ENCODE measurements at regions not wholly inside any gene's neighbourhood (a gene's known extent, or its start where the extent isn't known, plus 50 kb on each side); places are given as distances from the start of the nearest gene placed in this dataset.

DNA sequence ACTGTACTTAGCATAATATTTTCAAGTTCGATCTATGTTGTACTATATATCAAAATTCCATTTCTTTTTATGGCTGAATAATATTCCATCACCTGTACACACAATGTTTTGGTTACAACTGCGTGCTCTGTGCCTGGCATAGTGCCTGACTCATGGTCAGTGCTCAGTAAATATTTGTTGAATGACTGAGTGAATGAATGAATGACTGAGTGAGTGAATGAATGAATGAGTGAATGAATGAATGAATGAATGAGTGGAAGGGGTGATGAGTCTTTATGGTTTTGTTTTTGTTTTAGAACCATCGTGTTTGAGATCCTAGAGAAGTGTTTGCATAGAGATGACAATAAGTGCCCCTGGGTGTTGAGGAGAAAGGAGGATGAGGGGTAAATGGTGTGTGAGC lies 155.3 kb downstream of the MRM1 start:
- no peak for DNase-seq (ENCODE audit: low read depth in 2 of 2)

DNA sequence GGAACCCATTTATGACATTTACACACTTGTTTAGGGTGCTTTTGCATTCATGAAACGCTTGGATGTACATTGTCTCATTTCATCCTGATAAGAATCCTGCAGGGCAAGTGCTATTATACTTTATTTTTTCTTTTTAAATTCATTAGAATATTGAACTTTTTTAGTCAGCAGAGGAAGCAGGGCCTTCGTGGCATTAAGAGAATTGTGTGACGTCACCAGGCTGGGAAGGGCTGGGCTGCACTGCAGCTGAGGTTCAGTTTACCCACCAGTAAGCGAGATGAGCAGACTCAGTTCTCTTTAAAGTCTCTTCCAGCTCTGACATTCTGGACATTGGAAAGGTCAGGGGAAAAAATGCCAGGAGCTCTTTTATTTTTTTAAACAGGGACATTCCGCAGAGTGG lies 159.0 kb downstream of the MRM1 start:
- no peak for DNase-seq (ENCODE audit: low read depth in 2 of 2)

DNA sequence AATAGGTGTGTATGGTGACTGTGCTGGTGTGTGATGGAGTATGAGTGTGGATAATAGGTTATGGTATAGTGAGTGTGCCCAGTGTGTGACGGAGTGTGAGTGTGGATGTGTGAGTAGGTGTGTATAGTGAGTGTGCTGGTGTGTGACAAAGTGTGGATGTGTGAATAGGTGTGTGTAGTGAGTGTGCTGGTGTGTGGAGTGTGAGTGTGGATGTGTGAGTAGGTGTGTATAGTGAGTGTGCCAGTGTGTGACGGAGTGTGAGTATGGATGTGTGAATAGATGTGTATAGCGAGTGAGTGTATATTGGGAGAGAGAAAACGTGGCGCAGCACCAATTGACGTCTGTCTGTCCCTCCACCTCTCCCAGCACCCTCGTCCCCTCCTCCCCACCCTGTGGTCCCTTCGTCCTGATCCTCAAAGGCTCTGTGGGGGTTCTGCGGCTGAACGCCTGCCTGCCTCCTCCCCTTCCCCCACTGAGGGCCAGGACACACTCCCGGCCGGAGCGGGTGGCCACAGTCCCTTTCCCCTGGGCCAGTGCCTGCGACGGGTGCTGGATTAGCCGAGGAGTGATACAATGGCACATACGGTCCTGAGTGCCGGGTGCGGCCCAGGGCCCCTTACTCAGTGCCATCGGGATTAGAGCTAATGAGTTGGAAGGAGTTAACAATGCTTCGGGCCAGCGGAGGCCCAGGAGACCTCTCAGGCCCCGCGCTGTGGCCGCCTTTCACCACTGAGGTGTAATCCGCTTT lies 160.0 kb downstream of the MRM1 start:
- no peak for DNase-seq (ENCODE audit: low read depth in 2 of 2)

DNA sequence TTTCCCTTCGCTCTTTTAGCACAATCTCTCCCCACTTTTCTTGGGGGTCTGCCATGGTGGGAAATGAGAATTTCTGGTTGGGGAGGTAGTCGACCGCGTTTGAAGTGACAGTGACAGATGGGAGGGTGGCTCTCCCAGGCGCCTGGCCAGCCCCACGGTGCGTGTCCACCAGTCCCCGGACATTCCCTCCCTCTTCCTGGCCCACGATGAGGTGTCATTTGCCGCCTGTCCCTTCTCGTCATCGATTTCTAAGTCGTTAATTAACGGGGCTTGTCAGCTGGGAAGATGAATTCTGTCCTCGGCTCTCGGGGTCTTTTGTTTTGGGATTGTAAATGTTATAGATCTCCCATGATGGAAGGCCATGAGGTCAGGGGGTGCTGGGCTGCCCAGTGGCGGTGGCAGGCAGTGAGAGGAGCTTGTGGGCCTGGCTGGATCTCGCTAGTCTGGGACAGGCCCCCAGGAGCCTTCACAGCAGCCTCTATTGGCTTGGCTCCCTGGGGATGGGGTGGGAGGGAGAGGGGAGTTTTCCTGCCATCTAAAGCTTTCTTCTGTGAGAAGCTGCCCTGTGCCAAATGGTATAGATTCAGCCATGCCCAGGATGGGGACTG lies 164.2 kb downstream of the MRM1 start:
- no peak for DNase-seq (ENCODE audit: low read depth in 2 of 2)

DNA sequence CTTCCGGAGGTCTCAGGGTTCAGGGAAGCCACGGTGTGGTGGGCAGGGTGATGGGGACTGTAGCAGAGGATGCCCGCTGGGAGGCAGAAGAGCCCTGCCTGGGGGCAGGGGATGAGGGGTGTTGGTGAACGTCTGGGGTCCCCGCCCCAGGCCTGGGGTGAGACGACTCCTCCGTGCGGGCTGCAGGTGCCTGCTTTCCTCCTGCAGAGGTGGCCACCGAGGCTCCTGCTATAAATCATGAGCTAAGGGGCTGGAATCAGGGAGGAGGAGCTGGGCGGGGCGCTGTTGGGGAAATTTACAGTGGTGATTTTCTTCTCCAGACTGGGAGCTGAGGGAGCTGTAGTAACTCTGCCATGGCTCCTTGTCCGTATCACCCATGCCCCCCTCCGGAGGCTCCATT lies 167.0 kb downstream of the MRM1 start:
- DNase-seq (ENCODE audit: low read depth in 2 of 2): no peak

DNA sequence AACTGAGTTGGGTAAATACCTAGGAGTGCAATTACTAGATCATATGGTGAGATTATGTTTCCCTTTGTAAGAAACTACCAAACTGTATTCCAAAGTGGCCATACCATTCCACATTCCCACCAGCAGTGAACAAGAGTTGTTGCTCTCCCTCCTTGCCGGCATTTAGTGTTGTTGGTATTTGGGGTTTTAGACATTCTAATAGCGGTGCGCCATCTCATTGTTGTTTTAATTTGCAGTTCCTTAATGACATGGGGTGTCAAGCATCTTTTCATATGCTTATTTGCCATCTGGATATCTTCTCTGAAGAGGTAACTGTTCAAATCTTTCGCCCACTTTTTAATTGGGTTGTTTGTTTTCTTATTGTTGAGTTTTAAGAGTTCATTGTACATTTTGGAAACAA lies 164.2 kb upstream of the LHX1 start:
- no peak for DNase-seq (ENCODE audit: low read depth in 2 of 2)

DNA sequence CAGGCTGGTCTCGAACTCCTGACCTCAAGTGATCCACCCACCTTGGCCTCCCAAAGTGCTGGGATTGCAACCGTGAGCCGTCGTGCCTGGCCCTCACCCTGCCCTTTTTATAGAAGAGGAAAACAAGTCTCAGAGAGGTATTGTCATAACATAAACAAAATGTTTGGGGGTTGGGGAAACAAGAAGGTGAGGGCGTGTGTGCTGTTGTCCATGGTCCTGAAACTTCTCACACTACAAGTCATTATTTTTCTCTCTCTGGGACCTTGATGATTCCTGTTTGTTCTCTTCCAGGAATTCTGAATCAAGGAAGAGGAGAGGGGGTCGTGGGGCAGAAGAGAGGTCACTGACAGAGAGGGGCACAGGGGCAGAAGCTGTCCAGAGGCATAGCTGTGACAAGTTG lies 160.2 kb upstream of the LHX1 start:
- no peak for DNase-seq (ENCODE audit: low read depth in 2 of 2)

DNA sequence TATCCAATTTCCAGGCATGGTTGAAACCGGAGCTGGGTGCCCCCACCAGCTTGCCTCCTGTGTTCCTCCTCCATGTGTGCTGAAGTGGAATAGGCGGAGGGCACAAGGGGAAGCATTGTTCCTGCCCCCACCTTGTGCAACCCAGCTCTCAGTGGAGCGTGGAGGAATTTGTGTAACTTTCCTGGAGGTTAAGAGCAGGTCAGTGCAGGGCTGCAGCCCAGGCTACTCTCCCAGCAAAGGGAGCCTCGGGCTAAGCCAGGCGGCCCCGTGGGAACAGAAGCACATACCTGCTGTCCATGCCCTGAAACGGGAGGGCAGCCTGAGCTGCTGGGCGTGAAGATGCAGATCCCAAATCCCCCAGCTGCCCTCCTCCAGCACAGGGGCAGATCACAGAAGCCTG lies 158.8 kb upstream of the LHX1 start:
- DNase-seq (ENCODE audit: low read depth in 2 of 2): no peak

DNA sequence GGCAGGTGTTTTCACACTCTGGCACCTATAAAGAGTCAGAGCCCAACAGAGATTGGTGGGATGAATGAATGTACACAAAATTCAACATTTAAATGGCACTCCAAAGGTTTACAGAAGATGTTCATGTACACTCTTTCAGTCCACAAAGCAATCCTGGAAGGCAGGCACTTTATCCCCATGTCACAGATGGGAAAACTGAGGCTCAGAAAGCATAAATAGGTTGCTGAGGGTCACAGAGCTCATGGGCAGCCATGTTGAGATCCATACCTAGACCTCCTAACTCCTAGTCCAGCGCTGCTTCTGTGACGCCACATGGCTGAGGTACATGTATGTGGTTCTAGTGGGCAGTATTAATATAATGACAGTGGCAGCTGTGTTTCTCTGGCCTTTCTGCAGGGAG lies 157.7 kb upstream of the LHX1 start:
- no peak for DNase-seq (ENCODE audit: low read depth in 2 of 2)

DNA sequence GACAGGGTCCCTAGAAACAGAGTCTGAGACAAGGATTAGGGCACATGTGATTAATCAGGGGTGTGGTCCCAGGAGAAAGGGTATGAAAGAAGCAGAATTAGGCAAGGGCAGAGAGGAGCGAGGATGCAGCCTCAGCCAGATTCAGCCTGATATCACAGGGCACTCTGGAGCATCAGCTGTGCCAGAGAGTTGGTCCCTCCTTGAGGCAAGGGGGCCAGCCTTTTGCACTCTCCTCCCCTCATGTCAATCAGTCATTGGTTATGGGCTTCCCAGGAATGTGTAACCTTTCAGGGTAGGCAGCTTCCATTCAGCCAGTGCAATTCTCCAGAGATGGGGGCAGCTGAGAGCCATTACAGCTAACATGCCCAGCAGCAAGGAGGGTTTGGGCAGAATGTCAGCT lies 152.6 kb upstream of the LHX1 start:
- DNase-seq (ENCODE audit: low read depth in 2 of 2): no peak

DNA sequence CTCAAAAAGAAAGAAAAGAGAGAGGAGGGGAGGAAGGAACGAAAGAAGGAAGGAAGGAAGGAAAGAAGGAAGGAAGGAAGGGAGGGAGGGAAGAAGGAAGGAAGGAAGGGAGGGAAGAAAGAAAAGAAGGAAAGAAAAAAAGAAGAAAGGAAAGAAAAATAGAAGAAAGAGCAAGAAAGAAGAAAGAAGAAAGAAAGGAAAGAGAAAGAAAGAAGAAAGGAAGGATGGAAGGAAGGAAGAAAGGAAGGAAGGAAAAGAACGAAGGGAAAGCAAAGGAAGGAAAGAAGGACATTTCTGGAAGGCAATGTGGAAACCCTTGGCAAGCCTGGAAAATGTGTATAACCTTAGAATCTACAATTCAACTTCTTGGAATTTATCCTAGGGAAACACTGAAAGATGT lies 150.4 kb upstream of the LHX1 start:
- no peak for DNase-seq (ENCODE audit: low read depth in 2 of 2)

DNA sequence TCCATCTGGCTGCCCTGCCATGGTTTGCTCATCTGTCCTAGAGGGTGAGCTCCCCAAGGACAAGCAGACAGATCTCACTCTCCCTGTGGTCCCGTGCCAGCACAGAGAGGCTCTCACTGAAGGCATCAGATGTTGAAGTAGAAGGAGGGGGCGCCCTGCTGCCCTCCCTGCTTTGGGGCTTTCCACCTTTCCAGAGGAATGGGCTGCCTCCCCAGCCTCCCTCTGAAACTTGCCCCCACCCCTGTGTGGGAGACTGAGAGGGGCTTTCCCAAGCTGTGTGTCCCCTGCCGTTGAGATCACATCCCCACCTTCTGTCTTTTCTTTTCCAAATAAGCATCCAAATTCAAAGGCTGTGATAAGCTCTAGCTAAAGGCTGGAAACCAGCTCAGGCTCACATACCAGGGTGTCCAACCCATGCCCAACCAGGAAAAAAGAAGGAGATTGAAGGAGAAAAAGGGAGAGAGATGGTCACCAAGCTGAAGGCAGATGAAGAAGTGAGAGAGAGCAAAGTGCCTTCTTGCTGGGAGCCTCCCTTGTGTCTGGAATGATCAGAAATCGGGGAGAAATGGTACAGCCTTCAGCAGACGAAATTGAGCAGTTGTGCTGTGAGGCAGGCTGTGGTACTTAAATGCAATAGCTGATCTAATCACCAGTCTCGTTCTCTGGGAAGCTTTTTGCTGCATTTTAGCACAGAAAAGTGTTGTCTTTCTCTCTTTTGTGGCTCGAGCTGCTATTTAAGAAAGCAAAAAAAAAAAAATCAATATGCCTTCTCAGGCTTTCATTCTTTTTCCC lies 145.9 kb upstream of the LHX1 start:
- DNase-seq (ENCODE audit: low read depth in 2 of 2): no peak

DNA sequence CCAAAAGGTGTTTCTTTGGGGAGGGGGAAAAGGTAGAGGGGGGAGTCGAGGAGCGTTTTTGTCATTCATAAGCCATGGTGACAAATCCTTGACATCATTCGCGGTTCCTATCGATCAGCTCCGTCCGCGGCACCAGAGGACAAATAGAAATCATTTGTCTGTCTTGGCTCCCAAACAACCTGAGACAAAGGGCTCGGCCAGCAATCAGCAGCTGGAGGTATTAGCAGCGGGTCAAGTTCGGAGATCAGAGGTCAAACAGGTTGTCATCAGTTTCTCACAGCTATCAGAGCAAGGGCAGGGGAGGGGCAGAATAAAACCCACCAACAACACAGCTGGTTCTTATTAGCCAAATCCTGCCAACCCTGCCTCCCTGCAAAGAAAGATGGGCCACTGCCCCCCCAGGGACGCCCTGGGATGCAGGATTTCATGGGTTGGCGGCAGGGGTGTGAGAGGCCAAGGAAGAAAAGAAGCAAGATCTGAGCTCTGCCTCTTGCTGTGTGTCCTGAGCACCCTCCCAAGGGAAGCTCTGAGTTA lies 145.3 kb upstream of the LHX1 start:
- DNase-seq (ENCODE audit: low read depth in 2 of 2): no peak

DNA sequence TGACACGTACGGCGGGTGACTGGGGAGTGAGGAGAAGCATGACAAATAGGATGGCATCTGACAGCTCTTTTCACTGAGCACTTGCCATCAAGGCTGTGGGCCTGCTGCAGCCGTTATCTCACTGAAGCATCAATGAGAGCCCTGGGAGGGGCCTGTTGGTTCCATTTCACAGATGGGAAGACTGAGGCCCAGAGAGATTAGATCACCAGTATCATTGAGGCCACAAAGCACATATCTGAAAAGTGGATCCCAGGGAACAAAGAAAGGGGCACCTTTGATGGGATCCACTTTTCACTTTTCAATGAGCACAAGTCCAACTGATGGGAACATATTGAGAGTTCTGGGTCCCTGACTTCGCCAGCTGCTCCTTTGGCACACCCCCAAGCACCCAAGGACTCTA lies 144.4 kb upstream of the LHX1 start:
- DNase-seq (ENCODE audit: low read depth in 2 of 2): no peak

DNA sequence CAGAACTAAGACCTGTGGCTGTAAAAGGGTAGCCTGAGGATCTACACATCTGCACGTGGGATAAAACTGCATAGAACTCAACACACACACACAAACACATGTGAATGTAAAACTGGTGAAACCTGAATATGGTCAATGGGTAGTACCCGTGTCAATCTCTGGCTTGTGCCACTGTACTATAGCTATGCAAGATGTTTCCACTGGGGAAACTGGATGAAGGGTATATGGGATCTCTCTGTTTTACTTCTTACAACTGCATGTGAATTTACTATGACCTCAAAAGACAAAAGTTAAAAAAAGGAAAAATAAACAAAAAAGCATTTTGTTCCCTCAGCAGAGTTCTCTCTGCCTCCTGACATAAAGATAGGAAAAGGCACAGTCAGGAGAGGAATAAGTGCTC lies 143.3 kb upstream of the LHX1 start:
- DNase-seq (ENCODE audit: low read depth in 2 of 2): no peak

DNA sequence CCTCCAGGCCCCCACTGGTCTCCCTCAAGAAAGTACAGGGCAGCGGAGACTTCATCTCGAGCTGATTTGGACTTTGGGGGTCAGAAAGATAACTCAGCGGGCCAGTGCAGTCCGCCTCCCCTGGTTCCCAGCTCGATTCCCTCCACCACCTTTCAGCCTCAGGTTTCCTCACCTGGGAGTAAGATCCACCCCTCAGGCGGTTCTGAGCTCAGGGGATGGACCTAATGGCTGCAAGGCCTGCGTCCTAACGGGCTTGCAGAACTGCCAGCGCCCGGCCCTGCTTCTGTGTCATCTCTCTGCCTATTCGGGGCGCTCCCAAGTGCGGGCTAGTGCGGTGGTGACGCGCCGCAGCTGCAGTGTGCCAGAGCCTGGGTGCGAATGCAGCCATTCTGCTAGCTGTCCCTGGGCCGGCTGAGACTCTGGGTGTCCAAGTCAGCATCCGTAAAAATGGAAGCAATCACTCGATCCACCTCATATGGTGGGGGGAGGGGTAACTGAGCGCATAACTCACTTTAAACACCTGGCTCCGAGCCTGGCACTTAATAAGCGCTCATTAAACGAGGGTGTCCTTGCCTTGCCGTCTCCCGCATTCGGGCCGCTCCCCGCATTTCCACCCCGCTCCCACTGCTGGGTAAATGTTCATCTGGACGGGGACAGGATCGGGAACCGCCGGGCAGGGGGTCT lies 129.6 kb upstream of the LHX1 start:
- no peak for DNase-seq (ENCODE audit: low read depth in 2 of 2)

DNA sequence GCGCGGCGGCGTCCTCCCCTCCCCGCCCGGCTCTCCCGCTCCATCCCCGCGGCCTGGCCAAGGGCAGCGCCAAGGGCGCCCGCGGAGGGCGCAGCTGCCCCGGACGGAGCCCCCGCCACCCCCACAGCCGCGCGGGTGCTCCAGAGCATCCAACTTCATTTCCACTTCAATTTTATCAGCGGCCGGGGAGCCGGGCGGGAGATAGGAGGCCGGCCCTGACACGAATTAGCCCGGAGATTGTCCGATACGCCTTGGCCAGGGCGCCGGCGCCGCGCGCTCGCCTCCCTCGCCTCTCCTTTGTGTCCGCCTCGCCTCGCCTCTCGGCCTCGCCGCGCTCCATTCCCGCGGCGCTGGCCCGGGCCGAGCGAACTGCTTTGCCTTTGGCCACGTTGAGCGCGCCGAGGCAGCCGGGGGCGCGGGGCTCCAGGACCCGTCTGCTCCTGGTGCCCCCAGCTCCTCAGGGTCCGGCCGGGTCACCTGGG lies 129.1 kb upstream of the LHX1 start:
- no peak for DNase-seq (ENCODE audit: low read depth in 2 of 2)

DNA sequence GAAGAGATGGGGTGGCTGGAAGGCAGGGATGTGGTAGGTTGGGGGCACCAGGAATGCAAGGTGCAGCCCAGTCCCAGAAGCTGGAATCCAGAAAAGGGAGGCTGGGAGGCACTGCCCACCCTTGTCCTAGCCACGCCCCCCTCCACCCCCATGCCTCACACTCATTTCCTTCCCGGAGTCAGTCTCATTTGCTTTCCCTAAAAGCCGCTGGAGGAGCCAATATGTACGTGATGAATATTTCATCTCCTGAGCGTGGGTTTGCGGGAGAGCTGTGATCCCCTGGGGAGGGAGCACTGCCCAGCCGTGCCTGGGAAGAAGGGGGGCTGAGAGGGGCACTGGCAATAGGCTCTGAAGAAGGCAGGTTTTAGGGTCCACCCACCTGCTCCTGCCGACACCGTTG lies 124.5 kb upstream of the LHX1 start:
- DNase-seq (ENCODE audit: low read depth in 2 of 2): no peak

DNA sequence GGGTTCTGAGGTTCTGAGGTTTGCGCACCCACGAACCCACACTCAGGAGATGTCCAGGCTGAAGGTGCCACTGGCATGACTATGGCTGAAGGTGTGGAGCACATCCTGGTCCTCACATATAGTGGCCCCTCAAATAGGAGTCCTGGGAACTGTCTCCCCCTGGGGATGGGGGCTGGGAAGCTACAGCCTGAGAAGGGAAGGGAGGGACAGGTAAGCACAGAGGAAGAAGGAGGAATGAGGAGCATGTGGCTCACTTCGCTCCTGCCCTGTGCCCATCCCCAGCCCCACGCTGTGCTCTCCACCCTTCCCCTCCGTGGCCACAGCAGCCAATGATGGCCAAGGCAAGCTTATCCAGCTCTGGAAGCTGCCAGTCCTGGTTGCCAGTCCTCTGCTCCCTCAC lies 123.9 kb upstream of the LHX1 start:
- no peak for DNase-seq (ENCODE audit: low read depth in 2 of 2)

DNA sequence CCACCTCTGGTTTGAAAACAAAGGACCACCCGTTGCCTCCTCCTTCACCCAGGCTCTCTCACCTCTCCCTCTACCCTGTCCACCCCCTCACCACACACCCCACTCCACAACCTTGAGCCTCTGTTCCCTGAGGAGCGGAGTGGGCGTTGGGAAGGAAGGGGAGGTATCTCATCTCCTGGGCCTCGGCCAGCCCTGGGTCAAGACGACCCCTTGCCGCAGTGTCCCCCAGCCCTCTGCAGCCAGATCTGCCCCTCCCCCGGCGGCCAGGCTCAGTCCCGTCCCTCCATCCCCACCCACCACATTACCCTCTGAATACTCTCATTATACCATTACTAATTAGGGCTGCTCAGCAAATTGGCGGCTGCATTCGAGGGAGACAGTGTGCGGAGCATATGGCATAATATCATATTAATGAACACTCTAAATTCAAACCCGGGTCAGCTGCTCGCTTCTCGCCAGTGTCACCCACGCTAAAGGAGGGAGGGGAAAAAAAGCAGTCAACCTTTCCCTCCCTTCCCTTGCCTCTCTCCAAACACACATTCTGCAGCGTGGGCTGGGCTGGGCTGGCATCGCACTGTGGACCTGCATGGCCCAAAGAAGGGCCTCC lies 123.2 kb upstream of the LHX1 start:
- DNase-seq (ENCODE audit: low read depth in 2 of 2): no peak

DNA sequence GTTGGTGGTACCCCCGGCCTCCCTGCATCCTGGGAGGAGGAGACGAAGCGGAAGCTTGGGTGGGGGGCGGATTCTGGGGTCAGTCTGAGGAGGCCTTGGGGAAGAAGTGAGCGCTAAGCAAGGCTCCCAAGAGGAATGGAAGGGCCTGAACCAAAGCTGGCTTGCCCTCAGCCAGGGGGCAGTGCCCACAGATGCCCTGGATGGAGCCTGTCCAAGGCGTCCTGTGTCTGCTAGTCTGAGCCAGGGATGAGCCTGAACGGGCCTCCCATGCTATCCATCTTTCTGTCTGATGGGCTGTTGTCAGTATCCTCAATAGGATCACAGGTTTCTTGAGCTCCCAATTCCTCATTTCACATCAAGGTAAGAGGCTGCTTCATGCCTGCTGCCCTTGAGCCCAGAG lies 122.3 kb upstream of the LHX1 start:
- no peak for DNase-seq (ENCODE audit: low read depth in 2 of 2)
